GM19438 (cell line): ENCODE measurements at regions not wholly inside any gene's neighbourhood (a gene's known extent, or its start where the extent isn't known, plus 50 kb on each side); places are given as distances from the start of the nearest gene placed in this dataset.
"Not testable (repeated sequence)": the region's sequence is repeated elsewhere in the genome, so short reads cannot be mapped to it uniquely, and the experiment has no call there.

Experiments used
- ATAC-seq: cut with Tn5 transposase; IDR thresholded peaks from one replicate; pipeline ENCODE4 v1.9.1; 2021; ENCODE audit warnings: low read depth; ENCODE audit not compliant: unreplicated experiment

GRCh38 chr4:179595671-179596410, 2153.6 kb upstream of the AGA start:
- ATAC-seq, result no peak

- ATAC-seq, result no peak
These were observed 2154.4 kb upstream of the AGA start for GRCh38 chr4:179596621-179597020.

GRCh38 chr4:179597301-179597700, 2155.1 kb upstream of the AGA start:
- no peak for ATAC-seq

- ATAC-seq, result no peak
These were observed 2159.4 kb upstream of the AGA start for GRCh38 chr4:179601671-179602070.

- no peak for ATAC-seq
These were observed 2163.0 kb upstream of the AGA start for GRCh38 chr4:179605196-179605595.

GRCh38 chr4:179607003-179607402, 2164.8 kb upstream of the AGA start:
- ATAC-seq, result no peak

GRCh38 chr4:179615704-179616103, 2173.5 kb upstream of the AGA start:
- no peak for ATAC-seq

GRCh38 chr4:179618966-179619365, 2176.7 kb upstream of the AGA start:
- no peak for ATAC-seq

- ATAC-seq, result no peak
These were observed 2182.5 kb upstream of the AGA start for GRCh38 chr4:179624768-179625181.

- ATAC-seq, result no peak
These were observed 2183.2 kb upstream of the AGA start for GRCh38 chr4:179625406-179625805.

- ATAC-seq, result no peak
These were observed 2184.4 kb upstream of the AGA start for GRCh38 chr4:179626687-179627086.

- ATAC-seq, result no peak
These were observed 2189.1 kb upstream of the AGA start for GRCh38 chr4:179631321-179631720.

- no peak for ATAC-seq
These were observed 2192.6 kb upstream of the AGA start for GRCh38 chr4:179634862-179635261.

- no peak for ATAC-seq
These were observed 2220.3 kb upstream of the AGA start for GRCh38 chr4:179662522-179662921.

- ATAC-seq, result no peak
These were observed 2221.6 kb upstream of the AGA start for GRCh38 chr4:179663641-179664429.

- ATAC-seq, result no peak
These were observed 2222.3 kb upstream of the AGA start for GRCh38 chr4:179664430-179665027.

- ATAC-seq, result no peak
These were observed 2224.0 kb upstream of the AGA start for GRCh38 chr4:179666226-179666625.

GRCh38 chr4:179671609-179672008, 2229.4 kb upstream of the AGA start:
- ATAC-seq, result no peak

GRCh38 chr4:179678093-179678814, 2236.0 kb upstream of the AGA start:
- ATAC-seq, result no peak

- not testable (repeated sequence) for ATAC-seq
These were observed 2241.4 kb upstream of the AGA start for GRCh38 chr4:179683661-179684060.

- ATAC-seq, result no peak
These were observed 2250.0 kb upstream of the AGA start for GRCh38 chr4:179692222-179692621.
